ENCODE measurements at regions not wholly inside any gene's neighbourhood (a gene's known extent, or its start where the extent isn't known, plus 50 kb on each side); places are given as distances from the start of the nearest gene placed in this dataset.

DNA sequence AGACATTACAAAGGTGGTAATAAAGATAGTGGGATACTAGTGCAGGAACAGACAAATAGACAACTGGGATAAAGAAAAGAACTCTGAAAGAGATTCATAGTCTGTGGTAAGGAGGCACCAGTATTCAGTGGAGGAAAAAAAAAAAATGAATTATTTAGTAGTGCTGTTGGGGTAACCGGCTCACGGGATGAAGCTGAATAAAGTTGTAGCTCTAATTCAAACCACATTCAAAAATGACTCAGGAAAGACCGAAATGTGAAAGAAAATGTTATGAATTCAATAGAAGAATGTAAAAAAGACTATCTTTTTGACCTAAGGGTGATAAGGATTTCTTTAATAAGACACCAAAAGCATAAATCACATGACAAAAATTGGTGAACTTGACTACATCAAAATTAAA, 83.1 kb upstream of the HABP2 start:
- TF ChIP-seq, protein P1, sequence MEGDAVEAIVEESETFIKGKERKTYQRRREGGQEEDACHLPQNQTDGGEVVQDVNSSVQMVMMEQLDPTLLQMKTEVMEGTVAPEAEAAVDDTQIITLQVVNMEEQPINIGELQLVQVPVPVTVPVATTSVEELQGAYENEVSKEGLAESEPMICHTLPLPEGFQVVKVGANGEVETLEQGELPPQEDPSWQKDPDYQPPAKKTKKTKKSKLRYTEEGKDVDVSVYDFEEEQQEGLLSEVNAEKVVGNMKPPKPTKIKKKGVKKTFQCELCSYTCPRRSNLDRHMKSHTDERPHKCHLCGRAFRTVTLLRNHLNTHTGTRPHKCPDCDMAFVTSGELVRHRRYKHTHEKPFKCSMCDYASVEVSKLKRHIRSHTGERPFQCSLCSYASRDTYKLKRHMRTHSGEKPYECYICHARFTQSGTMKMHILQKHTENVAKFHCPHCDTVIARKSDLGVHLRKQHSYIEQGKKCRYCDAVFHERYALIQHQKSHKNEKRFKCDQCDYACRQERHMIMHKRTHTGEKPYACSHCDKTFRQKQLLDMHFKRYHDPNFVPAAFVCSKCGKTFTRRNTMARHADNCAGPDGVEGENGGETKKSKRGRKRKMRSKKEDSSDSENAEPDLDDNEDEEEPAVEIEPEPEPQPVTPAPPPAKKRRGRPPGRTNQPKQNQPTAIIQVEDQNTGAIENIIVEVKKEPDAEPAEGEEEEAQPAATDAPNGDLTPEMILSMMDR (IDR thresholded peaks at IDR 0.05; ENCODE audit: insufficient read depth, low read depth, low read length, missing control alignments) = no peak
- no peak overlapping the region for H3K4me3 ChIP-seq (ENCODE audit: low read depth, low read length)
- DNase-seq (ENCODE audit: low read depth) = no peak

DNA sequence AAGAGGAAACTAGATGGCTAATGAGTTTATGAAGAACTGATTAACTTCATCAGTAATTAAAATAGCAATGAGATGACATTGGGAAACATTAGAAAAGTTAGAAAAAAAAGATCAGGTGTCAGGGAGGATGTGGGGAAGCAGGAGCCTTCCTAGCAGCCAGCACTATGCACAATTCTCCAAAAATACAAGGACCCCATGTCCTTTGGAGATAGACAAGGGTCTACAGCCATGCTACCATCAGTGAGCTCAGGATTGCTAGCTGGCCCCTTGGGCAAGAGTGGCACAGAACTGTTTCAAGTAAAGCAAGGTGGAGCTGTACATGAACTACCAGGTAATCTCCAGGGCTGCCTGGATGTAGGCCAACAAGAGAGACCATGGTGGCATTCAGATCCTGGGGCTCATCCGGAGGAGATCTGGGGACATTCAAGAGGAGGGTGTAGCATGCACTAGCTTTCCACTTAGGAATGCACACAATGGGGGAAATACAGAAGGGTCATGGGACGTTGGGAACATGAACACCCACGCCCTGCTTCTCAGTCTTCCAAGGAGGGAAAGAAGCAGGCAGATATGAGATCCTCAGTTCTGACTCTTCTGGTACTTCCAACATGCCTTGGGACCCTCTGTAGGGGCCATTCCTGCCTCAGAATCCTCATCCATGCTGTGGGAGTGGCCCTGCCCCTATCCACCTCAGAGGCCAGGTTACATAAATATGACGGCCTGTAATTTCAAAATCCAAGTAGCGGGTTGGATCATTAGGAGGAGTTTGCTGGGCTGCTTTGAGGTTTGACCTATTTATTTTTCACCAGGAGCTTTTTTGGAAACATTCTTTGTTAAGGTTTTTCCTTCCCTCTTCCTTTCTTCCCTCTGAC, 82.2 kb upstream of the HABP2 start:
- H3K4me3 ChIP-seq (ENCODE audit: low read depth, low read length) = no peak overlapping the region
- TF ChIP-seq, protein P1 (IDR thresholded peaks at IDR 0.05; ENCODE audit: insufficient read depth, low read depth, low read length, missing control alignments) = no peak
- DNase-seq (ENCODE audit: low read depth) = no peak

DNA sequence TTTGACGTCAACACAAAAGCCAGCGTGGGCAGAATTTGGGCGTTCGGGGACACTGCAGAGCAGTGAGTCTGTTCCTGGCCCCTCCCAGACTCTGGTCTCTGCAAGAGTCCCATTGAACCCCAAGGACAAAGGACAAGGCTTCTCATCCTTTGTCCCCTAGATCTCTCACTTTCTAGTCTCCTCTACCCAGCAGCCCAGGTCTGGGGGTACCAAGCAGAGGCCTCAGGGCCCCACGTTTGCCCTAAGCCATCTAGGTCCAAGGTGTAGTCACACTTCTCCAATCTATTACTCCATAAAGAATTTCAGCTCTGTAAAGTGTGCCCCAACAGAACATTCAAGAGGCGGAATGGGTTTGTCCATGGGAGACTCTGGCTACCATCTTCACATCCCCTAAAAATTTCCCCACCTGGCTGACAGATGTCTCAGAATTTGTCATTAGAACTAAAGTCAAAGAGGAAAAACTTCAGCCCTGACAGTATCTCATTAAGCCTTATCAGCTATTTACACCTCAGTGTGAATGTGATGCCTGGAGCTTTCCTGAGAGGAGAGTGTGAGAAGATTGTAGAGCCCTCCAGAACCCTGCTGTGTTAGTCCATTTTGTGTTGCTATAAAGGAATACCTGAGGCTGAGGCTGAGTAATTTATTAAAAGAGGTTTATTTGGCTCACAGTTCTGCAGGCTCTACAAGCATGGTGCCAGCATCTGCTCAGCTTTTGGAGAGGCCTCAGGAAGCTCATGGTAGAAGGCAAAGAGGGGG, 81.4 kb upstream of the HABP2 start:
- TF ChIP-seq, protein P1 (IDR thresholded peaks at IDR 0.05; ENCODE audit: insufficient read depth, low read depth, low read length, missing control alignments) = no peak
- no peak for DNase-seq (ENCODE audit: low read depth)
- no peak overlapping the region for H3K4me3 ChIP-seq (ENCODE audit: low read depth, low read length)

DNA sequence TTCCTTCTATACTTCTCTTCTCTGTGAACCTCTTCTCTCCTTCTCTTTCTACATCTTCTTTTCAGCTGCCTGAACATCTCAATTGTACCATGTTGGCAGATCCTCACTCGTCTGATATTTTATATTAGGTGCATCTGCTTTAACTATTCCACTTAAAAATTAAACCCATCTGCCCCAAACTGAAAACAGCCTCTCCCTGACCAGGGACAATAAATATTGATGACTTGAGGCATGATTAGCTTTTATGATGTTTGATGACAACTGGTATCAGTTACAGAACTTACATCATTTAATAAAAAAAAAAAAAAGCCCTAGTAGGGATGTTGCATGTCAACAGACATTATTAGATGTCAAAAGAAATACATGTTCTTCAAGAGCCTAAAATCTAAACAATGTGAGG, 79.8 kb upstream of the HABP2 start:
- TF ChIP-seq, protein P1 (IDR thresholded peaks at IDR 0.05; ENCODE audit: insufficient read depth, low read depth, low read length, missing control alignments) = no peak
- no peak for DNase-seq (ENCODE audit: low read depth)
- H3K4me3 ChIP-seq (ENCODE audit: low read depth, low read length) = no peak overlapping the region

DNA sequence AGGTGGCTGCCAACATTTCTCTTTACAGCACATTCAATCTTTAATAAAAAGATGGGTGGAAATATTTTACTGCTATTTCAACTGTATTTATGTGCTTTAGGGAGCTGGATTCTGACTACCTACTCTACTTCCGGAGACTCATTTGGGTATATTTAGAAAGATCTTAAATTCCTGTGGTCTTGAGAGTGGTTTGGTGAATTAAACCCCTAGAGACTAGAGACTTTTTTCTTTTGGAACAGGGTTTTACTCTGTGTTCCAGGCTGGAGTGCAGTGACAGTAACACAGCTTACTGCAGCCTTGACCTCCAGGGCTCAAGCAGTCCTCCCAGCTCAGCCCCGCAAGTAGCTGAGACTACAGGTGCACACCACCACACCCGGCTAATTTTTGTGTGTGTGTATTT, 79.0 kb upstream of the HABP2 start:
- no peak for DNase-seq (ENCODE audit: low read depth)
- TF ChIP-seq, protein P1 (IDR thresholded peaks at IDR 0.05; ENCODE audit: insufficient read depth, low read depth, low read length, missing control alignments) = no peak
- no peak overlapping the region for H3K4me3 ChIP-seq (ENCODE audit: low read depth, low read length)

DNA sequence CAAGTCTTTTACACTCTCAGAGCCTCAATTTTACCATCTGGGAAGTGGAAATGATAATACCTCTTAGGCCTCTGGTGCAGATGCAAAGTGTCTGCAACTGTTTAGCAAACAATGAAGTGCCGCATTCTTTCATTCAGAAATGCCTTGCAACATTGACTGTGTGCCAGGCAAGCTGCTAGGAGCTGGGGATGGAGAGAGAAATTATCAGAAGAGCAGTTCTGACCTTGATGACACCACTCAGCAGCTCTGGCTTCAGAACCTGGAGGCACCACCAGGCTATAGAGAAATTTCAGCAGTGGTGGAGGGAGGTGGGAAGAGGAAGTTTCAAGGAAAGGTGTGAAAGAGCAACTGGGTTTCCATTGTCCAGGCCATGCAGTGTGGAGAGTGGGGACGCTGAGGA, 78.1 kb upstream of the HABP2 start:
- TF ChIP-seq, protein P1 (IDR thresholded peaks at IDR 0.05; ENCODE audit: insufficient read depth, low read depth, low read length, missing control alignments) = no peak
- no peak overlapping the region for H3K4me3 ChIP-seq (ENCODE audit: low read depth, low read length)
- no peak for DNase-seq (ENCODE audit: low read depth)

All from GM12865 (cell line).